Retina (tissue), 1 donor: ENCODE measurements at regions not wholly inside any gene's neighbourhood (a gene's known extent, or its start where the extent isn't known, plus 50 kb on each side); places are given as distances from the start of the nearest gene placed in this dataset.
"Not testable (repeated sequence)": the region's sequence is repeated elsewhere in the genome, so short reads cannot be mapped to it uniquely, and the experiment has no call there.

Experiments
- DNase-seq: peaks from one replicate; pipeline ENCODE4 v3.0.0-alpha.2; 2016

DNA sequence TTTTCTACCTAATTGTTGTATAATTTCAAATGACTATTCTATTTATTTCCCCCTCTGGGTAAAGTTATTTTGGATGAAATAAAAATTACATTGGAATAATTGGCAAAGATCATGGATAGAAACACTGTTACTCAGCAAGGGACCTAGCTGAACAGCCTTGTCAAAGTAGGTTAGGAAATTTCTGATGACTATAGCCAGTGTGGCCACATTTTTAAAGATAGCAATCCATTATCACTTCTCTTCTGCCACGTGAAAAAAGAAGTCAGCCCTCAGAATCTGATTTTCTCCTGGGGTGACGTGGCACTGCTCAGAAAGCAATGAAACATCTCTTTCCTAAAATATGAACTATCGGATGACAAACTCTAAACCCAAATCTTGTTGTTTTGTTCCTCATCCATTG lies 784.2 kb upstream of the RIOK2 start:
- DNase-seq, result no peak

DNA sequence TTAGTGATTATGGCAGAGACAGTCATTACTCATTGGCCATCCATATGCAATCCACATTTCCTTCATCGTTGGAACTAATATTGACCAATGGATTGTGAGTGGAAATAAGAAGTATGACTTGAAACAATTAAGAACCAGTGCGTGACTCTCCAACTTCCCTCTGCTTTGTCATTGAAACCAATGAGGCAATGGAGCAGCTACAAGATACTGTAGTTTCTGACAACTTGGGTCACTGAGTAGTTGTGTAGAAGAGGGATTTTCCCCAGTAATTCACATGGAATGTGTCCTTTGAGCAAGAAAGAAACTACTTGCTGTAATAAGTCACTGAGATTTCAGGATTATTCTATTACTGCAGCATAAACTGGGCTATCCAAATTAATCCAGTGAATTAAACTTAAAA lies 785.3 kb upstream of the RIOK2 start:
- DNase-seq, result no peak

DNA sequence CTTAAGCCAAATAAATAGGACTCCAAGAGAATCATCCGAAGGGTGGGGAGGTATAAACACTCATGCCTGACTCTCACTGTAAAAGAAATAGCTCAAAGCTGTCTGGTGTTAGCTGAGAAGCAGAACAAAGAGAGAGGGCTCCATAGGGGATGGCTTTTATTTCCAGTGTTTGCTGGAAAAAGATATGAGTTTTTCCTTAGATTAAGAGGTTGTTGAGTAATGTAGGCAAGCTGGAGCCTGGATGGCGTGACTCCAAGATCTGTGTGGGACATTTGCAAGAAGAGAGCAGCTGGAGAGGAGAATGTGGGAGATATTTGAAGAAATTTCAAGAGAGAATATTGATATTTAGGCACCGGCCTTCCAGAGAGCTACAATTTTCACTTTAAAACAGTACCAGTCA lies 793.7 kb upstream of the RGMB start:
- no peak for DNase-seq

DNA sequence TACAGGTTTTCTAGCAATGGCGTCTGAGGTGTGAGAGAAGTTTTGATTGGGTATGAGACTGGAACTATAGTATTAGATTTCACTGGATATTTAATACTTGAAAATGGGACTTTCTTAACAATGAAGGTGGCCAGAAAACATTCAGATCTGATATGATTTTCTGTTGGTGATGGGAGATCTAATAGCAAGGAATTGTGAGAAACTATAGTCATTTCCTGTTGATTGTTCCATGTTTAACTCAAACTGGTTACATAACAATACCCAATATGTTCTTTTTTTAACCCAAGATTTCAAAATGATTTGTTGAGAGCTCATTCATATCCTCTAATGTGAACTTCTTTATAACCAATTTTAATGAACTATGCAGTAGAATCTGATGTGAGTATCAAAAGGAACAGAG lies 793.2 kb upstream of the RGMB start:
- DNase-seq, result no peak

DNA sequence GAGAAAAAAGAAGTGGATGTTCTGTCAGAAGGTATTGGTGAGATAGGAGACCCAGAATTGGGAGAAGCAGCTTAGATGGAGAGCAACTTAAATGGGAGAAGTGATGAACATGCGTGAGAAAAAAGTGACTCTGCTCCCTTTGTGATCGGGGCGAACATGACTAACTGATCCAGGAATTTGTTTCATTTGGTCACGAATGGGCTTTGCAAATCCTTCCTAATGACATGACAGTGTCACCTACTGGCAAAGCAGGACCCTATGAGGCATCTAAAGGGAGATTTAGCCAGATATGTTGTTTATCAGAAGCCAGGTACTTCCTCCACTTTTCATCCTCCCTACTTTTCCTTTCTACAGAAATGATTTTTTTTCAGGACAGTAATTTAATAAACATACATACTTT lies 787.4 kb upstream of the RGMB start:
- DNase-seq, result no peak

DNA sequence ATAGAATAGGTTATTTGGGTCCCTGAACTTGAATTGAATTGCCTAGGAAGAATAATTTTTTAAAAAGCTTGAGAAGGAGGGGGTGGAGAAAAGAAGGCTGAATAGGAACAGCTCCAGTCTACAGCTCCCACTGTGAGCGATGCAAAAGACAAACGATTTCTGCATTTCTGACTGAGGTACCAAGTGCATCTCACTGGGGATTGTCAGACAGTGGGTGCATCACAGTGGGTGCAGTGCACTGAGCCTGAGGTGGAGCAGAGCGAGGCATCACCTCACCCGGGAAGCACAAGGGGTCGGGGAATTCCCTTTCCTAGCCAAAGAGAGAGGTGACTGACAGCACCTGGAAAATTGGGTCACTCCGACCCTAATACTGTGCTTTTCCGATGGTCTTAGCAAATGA lies 782.2 kb upstream of the RGMB start:
- DNase-seq, result no peak

DNA sequence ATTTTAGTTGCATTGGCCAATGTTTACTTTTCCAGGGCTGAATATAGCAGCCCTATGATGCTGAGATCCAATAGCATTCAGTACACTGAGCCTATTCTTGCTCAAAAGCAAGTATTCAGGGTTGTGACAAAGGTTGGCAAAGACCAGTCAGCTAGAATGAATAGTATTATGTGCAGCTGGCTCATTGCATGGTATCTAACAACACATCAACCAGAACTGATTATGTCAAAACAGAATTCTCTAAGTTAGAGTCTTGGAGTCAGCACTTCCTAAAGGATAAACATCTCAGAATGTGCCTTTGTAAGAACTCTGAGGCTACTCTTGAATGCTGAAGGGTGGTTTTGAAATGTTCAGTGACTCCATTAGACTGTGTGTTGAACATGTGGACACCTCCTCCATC lies 774.5 kb upstream of the RGMB start:
- no peak for DNase-seq

DNA sequence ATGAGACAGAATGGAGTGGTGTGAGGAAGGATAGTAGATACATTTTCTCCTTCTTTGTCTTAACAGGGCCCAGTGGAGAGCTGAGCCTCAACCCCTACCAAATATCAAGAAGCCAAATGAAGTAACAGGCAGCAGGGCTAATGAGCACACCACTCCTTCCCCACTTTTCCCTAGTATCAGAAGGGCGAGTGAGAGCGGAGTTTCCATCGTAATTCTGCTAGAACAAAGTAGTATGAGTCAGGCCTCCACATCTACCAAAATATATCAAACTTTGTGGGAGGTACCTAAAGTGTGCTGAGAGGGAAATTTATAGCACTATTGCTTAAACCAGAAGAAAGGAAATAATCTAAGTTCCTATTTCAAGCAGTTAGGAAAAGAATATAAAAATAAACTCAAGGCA lies 769.0 kb upstream of the RGMB start:
- DNase-seq, result no peak

DNA sequence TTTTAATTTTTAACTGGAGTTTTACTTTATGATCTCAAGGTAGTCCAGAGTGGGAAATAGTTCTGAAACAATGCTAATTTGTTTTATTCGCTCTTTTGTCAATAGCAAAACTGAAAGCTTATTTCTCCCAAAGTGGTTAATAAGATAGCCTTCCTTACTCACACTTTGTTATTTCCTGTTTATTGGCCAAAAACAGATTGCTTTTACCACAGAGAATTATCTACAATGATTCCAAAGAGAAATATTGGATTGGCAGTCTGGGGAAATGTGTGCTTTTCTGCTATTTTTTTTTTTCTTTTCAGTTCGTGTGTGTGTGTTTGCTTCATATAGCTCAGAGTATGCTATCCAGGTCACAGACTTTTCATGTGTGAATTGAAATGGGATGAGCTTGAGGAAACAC lies 756.7 kb upstream of the RGMB start:
- DNase-seq, result no peak

DNA sequence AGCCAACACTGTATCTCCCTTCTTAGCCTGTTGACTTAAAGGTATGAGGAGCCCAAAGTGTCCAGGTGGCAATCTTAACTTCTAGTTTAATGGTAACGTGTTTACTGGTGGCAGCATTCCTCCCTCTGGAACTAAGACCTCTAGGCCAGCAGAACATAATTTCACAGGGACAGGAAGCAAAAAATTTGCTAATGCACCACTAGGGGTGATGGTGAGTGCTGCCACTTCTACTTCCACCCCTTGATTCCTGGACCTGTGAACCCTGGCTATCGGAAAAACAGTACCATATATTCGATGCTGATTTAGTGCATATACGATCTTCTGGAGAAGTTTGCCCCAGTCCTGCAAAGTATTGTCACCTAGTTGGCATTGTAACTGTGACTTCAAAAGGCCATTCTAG lies 743.2 kb upstream of the RGMB start:
- not testable (repeated sequence) for DNase-seq

DNA sequence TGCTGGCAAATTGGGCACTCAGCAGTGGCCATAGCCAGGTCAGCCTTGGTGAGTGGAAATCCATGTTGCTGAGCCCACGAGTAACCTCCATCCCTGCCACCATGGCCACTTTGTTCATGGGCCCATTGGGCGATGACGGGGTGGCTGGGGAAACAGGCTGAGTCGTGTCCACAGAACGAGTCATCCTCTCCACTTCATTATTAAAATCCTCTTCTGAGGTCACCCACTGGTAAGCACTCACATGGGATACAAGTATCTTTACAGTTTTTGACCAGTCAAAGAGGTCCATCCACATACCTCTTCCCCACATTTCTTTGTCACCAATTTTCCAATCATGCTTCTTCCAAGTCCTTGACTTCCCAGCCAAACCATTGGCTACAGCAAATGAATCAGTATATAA lies 742.4 kb upstream of the RGMB start:
- not testable (repeated sequence) for DNase-seq

DNA sequence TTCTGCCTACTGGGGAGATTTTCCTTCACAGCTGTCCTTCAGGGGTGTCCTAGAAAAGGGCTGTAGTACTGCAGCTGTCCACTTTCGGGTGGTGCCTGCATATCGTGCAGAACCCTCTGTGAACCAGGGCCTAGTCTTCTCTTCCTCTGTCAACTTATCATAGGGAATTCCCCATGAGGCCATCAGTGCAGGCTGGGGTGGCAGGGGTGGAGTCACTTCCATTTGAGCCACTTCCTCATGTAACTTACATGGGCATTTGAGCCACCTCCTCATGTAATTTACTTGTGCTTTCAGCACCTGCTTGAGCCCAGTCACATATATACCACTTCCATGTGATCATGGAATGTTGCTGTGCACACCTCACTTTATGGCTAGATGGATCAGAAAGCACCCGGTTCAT lies 742.0 kb upstream of the RGMB start:
- no peak for DNase-seq

DNA sequence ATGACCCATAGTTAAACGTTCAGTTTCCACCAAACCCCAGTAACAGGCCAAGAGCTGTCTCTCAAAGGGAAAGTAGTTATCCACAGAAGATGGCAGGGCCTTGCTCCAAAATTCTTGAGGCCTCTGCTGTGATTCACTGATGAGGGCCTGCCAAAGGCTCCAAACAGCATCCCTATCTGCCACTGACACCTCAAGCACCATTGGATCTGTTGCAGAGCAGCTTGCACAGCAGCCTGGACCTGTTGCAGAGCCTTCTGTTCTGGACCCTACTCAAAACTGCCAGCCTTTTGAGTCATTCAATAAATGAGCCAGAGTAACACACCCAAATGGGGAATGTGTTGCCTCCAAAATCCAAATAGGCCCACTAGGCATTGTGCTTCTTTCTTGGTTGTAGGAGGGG lies 741.5 kb upstream of the RGMB start:
- no peak for DNase-seq

DNA sequence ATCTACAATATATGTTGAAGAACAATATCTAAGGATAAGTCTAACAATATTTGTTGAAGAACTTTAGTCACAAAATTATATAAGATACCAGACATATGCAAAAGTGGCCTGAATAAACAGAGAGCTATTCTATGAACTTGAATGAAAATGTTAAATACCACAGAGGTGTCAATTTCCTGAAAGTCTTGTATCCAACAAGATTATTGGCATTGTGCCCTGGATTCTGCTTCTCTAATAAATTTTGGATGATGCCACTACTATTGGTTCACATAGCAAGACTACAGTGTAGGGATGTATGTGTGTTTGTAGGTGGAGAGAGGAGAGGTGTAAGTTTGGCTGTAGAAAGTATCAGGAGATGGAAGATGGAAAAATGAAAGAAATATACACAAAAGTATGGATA lies 731.8 kb upstream of the RGMB start:
- DNase-seq, result no peak

DNA sequence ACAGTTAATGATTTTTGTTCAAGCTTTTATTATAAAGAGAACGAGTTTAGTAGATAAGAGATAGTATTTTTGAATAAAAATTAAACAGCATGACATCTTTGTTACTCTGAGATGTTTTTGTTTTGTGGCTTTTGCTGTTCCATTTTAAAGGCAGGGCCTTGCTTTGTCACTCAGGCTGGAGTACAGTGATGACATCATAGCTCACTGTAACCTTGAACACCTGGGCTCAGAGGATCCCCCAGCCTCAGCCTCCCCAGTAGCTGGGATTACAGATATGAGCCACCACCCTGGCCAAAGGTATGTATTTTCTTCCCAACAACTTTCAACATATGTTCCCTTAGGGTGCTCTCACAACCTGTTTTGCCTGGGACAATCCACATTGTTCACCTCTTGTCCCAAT lies 730.9 kb upstream of the RGMB start:
- no peak for DNase-seq

DNA sequence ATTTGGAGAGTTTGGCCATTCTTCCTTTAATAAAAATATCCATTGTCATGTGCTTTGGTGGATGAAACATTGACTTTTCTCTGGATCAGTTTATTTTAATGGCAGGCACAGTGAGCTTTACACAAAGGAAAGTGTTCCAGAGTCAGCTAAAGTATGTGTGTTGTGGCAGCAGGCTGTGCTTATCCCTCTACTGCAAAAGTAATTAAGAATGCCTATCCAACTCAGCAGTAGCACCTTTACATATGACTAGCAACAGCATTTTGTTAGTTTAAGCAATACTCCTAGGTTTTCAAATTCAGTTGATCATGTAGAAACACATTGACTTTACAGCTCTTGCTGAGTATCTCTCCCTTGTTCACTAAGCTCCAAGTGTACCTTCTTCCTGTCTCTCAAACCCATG lies 730.5 kb upstream of the RGMB start:
- DNase-seq, result no peak

DNA sequence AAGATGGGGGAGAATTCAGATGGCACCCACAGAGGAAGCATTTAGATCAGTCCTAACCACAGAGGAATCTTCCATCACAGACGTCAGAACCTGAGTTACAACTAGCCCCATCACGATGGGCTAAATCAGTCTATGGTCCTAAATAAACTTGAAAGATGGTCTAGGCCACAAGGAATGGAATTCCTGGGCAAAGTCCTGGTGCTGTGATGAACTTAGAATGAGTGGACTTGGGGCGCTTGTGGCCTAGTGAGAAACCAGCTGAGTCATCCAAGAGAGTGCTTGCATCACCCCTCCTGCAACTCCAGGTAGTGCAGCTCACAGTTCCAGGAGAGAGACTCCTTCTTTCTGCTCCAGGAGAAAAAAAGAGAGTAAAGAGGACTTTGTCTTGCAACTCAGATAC lies 722.9 kb upstream of the RGMB start:
- no peak for DNase-seq

DNA sequence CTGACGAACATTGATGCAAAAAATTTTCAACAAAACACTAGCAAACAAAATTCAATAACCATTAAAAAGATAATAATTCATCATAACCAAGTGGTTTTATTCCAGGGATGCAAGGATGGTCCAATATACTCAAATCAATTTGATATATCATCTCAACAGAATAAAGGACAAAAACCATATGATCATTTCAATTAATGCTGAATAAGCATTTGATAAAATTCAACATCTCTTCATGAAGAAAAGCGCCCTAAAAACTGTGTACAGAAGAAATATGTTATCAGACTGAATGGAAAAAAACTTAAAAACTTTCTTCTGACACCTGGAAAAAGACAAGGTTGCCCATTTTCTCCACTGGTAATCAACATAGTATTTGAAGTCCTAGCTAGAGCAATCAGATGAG lies 720.3 kb upstream of the RGMB start:
- no peak for DNase-seq

DNA sequence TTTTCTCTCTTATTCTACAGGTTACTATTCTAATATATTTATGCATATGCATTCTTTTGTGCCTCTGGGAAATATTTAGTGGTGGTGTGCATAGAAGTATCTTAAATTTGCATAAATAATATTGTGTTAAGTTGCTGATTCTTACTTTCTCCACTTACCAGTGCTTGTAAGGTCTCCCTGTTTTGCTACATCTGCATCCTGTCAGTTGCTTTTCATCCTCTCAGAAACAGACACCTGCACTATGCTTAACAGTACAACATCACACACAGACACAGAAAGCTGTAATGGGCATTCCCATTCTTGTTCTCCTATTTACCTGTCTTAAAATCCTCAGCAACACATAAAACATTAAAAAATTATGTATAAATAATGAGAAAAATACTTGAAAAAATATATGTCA lies 713.3 kb upstream of the RGMB start:
- no peak for DNase-seq

DNA sequence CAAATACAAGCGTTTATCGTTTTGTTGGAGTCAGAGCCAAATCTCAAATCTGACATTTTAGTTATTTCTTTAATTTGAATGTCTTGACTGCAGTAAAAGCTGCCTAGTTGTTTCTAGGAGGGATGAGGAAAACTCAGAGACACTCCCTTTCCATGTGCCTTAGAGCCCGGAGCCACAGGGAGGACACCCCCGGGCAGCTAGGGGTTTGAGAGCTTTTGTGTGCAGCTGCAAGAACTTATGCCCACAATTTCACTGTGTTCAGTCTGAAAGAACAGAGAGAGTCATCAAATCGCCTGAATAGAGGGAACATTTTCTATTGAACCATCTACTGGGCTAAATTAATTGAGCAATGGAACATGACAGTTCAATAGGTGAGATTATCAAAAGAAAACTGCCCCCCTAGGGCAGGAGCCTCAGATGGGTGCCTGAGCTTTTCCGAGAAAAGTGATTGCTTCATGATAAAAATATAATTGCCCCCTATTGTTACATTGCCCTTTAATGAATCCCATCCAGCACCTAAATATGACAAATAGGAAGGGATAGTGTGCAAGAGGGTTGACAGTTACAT lies 709.3 kb upstream of the RGMB start:
- DNase-seq, result peak; percentile 53

DNA sequence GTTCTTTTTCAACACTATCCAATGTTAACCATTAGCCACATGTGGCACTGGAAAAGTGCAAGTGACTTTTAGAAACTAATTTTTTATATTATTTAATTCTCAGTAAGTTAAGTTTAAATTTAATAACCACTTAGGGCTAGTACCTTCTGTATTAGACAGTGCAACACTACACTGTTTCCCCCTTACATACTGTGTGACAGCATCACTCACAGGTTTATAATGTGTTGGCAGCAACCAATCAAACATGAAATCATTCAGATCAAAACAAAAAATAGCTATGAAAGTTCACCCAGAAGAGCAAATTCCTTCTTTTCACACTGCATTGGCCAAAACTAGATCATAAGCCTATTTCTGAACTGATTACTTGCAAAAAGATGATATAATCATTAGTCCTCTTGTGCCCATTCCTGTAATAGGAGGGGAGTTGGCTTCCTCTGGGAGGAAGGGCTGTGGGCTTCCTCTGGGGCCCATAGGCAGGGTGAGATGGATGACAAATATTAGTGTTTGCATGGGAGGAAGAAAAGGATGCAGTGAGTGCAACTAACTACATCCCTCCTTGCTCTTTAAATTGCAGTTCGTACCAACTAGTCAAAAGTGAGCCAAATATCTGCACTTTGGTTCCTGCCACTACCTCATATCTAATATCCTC lies 708.1 kb upstream of the RGMB start:
- DNase-seq, result no peak

DNA sequence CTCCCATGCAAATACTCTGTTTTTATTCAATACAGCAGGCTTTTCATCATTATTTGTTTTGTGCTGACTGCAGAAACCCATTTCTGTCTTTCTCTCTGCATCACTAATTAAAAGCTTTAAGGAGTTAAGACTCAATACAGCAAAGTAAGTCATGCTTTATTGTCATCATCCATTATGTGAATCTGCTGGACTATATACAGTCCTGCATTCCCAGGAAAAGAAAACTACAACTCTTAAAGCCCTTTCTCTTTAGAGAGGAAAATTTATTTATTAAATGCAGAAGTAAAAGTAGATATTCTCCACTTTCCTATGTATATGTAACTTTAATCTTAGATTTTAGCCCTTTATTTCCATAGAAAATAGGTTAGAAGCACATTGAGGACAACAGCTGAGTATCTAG lies 706.6 kb upstream of the RGMB start:
- DNase-seq, result no peak

DNA sequence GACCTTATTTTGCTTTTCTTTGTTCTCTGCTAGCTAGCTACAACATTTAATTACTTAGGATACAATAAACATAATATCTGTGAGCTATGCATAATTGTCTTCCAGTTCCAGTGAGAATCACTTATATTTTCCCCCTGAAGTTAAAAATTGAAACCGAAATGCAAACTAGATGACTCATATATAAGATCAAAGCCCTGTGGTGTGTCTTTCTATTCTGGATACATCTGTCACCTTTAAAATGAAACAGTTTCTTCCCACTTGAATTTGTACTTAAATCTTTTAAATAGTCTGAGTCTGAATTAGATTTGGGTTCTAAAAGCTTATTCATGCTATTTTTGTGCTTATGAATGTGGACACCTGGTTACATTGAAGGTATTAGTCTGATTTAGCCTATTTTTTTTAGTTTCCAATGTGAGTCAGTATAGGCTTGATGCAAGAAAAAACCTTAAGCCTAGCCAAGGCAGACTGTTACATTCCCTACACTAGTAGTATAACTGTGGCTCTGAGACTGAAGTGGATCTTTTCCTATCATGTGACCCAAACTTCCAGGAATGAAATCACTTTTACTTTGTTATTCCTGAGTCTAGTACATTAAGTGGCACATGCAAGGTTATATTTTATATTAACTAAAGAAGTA lies 703.5 kb upstream of the RGMB start:
- DNase-seq, result no peak

DNA sequence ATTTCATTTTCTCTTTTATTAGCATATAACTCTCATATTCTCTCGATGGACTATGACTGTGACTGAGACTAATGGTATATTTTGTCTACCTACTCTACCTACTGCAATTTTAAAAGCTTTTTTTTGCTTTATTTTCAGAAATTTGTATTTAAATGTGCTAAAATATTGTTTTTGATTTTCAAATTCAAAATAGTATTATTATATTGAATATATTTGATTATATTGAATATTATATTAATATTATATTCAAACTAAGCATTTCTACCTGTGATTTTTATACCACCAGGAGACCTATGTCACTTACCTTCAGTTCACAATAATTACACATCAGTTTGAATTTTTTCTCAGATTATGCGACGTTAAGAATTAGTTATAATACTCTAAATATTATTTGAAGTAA lies 700.5 kb upstream of the RGMB start:
- no peak for DNase-seq

DNA sequence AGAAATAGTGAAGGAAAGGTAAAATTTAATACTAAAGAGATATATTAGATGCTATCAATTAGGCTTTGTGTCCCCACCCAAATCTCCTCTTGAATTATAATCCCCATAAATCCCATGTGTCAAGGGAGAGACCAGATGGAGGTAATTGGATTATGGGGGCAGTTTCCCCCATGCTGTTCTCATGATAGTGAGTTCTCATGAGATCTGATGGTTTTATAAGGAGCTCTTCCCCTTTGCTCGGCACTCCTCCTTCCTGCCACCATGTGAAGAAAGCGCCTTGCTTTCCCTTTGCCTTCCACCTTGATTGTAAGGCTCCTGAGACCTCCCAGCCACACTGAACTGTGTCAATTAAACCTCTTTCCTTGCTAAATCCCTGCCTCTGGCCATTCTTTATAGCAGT lies 697.0 kb upstream of the RGMB start:
- DNase-seq, result no peak
